ENCODE measurements at regions not wholly inside any gene's neighbourhood (a gene's known extent, or its start where the extent isn't known, plus 50 kb on each side); places are given as distances from the start of the nearest gene placed in this dataset.

GRCh38 chr18:75884728-75885127, 457.2 kb upstream of the SMIM21 start:
- TF ChIP-seq, protein P1, sequence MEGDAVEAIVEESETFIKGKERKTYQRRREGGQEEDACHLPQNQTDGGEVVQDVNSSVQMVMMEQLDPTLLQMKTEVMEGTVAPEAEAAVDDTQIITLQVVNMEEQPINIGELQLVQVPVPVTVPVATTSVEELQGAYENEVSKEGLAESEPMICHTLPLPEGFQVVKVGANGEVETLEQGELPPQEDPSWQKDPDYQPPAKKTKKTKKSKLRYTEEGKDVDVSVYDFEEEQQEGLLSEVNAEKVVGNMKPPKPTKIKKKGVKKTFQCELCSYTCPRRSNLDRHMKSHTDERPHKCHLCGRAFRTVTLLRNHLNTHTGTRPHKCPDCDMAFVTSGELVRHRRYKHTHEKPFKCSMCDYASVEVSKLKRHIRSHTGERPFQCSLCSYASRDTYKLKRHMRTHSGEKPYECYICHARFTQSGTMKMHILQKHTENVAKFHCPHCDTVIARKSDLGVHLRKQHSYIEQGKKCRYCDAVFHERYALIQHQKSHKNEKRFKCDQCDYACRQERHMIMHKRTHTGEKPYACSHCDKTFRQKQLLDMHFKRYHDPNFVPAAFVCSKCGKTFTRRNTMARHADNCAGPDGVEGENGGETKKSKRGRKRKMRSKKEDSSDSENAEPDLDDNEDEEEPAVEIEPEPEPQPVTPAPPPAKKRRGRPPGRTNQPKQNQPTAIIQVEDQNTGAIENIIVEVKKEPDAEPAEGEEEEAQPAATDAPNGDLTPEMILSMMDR (IDR thresholded peaks at IDR 0.05; ENCODE audit: control extremely low read depth, extremely low read depth, low read depth, missing control alignments): no peak
- ChIA-PET POLR2A (no interaction called here), CTCF (interaction anchor here (1.1 kb wide), 1 partner anchor 457 kb away, joined by 3 read pairs; no protein-coding TSS in a partner anchor)
- DNase-seq (ENCODE audit: extremely low spot score): no peak

DNA sequence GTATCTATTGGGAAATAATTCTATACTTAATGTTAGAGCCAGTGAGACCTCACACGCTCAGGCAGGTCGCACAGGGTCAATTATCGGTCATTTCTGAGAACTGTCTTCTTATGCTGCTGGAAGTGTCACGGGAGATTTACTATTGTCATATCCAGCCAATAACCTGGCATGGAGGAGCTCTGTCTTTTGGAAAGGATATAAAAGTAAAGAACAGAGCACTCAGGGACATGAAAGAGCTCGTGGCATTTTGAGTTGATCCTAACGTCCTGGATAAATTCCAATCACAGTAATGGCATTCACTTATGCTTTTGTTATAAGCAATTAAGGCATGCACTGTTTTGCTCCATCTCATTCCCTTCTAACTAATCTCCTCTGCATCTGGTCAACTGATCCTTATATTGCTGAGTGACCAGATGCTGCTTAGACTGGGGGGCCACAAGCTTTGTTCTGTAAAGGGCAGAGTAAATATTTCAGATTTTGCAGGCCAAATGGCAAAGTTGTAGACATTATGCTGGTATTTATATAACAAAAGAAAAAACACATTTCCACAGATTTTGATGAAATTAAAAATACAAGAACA, 453.5 kb upstream of the SMIM21 start:
- TF ChIP-seq, protein P1 (IDR thresholded peaks at IDR 0.05; ENCODE audit: control extremely low read depth, extremely low read depth, low read depth, missing control alignments): no peak
- ChIA-PET POLR2A (no interaction called here), CTCF (no interaction called here)
- DNase-seq (ENCODE audit: extremely low spot score): no peak

- DNase-seq (ENCODE audit: extremely low spot score): no peak
- TF ChIP-seq, protein P1 (IDR thresholded peaks at IDR 0.05; ENCODE audit: control extremely low read depth, extremely low read depth, low read depth, missing control alignments): no peak
- POLR2A ChIA-PET: no interaction called here
- CTCF ChIA-PET: interaction anchor here (1.0 kb wide), 1 partner anchor 13 kb away, joined by 4 read pairs; no protein-coding TSS in a partner anchor
These were observed 452.8 kb upstream of the SMIM21 start for GRCh38 chr18:75880266-75880665.

DNA sequence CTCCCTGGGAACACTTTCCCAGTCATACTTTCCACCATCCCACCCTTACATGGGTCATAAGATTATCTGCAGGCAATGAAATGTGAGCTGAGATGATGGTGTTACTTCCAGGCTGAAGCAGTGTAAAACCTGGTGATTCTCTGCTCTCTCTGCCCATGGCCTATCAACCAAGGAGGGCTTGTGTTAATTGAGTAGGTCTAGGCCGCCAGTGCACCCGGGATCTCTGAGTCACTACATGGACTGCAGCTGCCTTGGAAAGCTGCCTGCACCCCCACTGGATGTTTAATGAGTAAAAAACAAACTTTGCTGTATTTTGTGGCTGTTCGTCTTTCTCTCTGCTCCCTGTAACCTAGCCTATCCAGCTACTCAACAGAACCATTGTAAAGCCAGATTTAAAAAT, 451.7 kb upstream of the SMIM21 start:
- POLR2A ChIA-PET: no interaction called here
- TF ChIP-seq, protein P1 (IDR thresholded peaks at IDR 0.05; ENCODE audit: control extremely low read depth, extremely low read depth, low read depth, missing control alignments): no peak
- no peak for DNase-seq (ENCODE audit: extremely low spot score)
- CTCF ChIA-PET: interaction anchor here (1.0 to 1.5 kb wide), 2 partner anchors 11 to 14 kb away, joined by 4 to 5 read pairs; no protein-coding TSS in a partner anchor

DNA sequence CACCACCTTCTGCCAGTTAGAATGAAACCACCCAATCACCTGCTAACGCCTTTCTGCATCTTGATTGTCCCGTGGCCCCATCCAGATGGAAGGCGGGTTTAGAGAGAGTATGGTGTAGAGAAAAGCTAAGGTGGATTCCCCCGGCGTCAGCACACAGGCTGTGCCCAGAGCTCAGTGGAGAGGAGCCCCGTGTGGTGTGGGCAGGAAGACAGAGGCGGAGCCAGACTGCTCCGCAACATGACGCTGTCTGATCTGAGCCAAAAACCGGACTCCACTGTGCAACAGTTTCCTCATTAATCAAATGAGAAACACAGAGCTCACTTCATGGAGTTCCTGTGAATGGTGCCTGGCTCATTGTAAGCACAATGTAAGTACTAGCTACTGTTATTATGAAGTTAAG, 448.1 kb upstream of the SMIM21 start:
- ChIA-PET POLR2A (no interaction called here), CTCF (no interaction called here)
- TF ChIP-seq, protein P1 (IDR thresholded peaks at IDR 0.05; ENCODE audit: control extremely low read depth, extremely low read depth, low read depth, missing control alignments): no peak
- DNase-seq (ENCODE audit: extremely low spot score): no peak

GRCh38 chr18:75874401-75875089, 447.0 kb upstream of the SMIM21 start:
- TF ChIP-seq, protein P1 (IDR thresholded peaks at IDR 0.05; ENCODE audit: control extremely low read depth, extremely low read depth, low read depth, missing control alignments): no peak
- no peak for DNase-seq (ENCODE audit: extremely low spot score)
- CTCF ChIA-PET: no interaction called here
- POLR2A ChIA-PET: no interaction called here
